NB4 (cell line): ENCODE measurements at regions not wholly inside any gene's neighbourhood (a gene's known extent, or its start where the extent isn't known, plus 50 kb on each side); places are given as distances from the start of the nearest gene placed in this dataset.
"Not testable (repeated sequence)": the region's sequence is repeated elsewhere in the genome, so short reads cannot be mapped to it uniquely, and the experiment has no call there.

Source experiments
- DNase-seq: peaks from one replicate; pipeline ENCODE4 v3.0.0; 2010; ENCODE audit warnings: low read depth
- H3K4me3 ChIP-seq: one replicate; pipeline ENCODE4 v1.5.1; 2011; ENCODE audit warnings: mild to moderate bottlenecking, low read depth, low read length, moderate library complexity
- CTCF ChIP-seq: IDR thresholded peaks from one replicate; pipeline ENCODE4 v1.5.1; 2012; ENCODE audit warnings: low read depth, low read length
- MYC ChIP-seq: IDR thresholded peaks from 2 replicates; pipeline ENCODE4 v1.6.1; 2011; ENCODE audit warnings: low read depth, low read length
- POLR2A ChIP-seq: IDR thresholded peaks from 2 replicates; pipeline ENCODE4 v1.6.1; 2011; ENCODE audit warnings: mild to moderate bottlenecking; ENCODE audit not compliant: insufficient read length; ENCODE audit errors: extremely low read depth
- TF ChIP-seq, protein P1 (sequence below): IDR thresholded peaks from 2 replicates; pipeline ENCODE4 v1.6.1; 2011; ENCODE audit warnings: low read depth, low read length

DNA sequence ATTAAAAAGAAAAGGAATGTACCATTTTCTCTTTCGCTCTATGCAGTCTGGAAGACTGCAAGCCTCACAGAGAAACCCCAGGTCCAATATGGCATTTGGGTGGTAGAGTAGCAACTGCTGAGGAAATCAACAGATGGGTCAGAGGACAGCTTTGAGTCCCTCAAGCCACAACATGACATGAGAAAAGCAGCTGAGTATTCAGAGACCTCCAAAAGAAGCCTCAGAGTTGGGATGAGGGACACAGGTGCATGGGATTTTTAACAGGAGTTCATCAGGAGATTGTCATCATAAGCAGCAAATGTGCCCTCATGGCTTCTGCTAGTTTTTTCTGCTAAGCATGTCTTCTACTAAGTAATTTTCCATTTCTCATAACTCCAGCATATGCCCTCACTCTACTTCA, 111.6 kb downstream of the BLID start:
- no peak for TF ChIP-seq POLR2A
- no peak for TF ChIP-seq CTCF
- TF ChIP-seq MYC, result no peak
- TF ChIP-seq, protein P1, sequence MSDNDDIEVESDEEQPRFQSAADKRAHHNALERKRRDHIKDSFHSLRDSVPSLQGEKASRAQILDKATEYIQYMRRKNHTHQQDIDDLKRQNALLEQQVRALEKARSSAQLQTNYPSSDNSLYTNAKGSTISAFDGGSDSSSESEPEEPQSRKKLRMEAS, result no peak
- no peak for DNase-seq
- no peak overlapping the region for H3K4me3 ChIP-seq

DNA sequence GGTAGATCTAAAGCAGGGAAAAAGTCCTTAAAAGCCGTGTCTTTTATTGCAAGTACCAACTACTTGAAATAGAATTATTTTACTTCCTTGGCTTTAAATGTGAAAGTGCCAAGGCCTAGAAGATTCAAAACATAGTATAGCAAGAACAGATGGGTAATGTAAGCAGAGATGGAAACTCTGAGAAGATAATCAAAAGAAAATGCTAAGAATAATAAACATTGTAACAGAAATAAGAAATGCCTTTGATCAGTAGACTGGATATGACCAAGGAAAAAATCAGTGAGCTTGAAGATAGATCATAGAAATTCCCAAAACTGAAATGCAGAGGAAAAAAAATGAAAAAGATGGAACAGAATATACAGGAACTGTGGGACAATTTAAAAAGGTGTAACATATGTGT, 113.1 kb downstream of the BLID start:
- H3K4me3 ChIP-seq, result no peak overlapping the region
- TF ChIP-seq CTCF (no peak), MYC (no peak), POLR2A (no peak)
- TF ChIP-seq, protein P1, result no peak
- DNase-seq, result no peak

DNA sequence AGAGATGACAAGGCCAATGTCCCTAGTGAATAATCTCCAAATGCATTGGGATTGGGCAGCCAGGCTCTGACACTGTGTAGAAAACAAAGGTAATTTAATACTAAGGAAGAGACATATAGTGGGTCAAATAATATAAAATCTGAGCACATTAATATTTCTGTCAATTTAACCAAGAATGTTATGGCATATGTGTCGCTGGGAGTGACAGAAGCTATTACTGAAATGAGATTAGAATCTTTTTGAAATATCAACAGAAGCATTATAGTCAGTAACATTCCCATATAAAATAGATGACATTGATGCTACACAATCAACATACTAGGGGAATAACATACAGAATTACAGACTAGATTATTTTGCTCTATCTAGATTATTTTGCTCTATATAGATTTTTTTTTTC, 114.0 kb downstream of the BLID start:
- TF ChIP-seq MYC (no peak), POLR2A (no peak), CTCF (no peak)
- TF ChIP-seq, protein P1, result no peak
- H3K4me3 ChIP-seq, result no peak overlapping the region
- no peak for DNase-seq

DNA sequence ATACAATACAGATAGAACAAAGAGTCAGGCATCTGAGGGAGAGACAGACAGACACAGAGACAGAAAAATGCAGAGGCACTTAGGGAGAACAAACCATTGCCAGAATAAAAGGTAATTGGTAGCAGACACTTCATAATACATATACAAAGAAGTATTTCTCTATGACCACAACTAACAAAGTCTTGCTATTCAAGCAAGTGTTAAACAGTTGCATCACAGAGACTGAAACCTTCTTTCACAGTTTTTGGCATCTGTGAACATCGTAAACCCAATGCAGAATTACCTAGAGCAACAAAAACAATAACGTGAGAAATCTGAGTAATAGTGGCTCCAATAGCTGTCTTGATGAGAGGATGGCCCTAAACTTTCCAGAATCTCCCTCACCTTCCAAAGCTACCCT, 116.4 kb downstream of the BLID start:
- TF ChIP-seq MYC (no peak), CTCF (no peak), POLR2A (no peak)
- TF ChIP-seq, protein P1, result no peak
- no peak overlapping the region for H3K4me3 ChIP-seq
- no peak for DNase-seq

DNA sequence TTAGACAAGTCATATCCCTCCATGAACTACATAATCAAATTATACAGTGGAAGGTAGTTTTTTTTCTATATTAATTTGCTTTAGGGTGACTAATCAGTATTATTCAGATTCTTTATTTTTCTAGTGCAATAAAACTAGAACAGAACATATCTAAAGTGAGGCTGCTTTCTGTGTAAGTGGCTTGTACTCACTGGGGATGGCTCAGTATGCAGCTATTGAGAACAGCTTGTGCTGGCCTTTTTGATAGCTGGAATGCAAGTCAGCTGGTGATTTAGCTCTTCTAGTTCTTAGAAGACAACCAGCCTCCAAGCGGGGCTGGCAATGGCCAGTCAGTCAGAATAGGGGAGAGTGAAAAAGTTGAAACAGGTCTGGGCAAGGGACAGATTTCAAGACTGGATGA, 119.4 kb downstream of the BLID start:
- TF ChIP-seq MYC (no peak), POLR2A (no peak), CTCF (no peak)
- TF ChIP-seq, protein P1, result no peak
- no peak overlapping the region for H3K4me3 ChIP-seq
- DNase-seq, result no peak

DNA sequence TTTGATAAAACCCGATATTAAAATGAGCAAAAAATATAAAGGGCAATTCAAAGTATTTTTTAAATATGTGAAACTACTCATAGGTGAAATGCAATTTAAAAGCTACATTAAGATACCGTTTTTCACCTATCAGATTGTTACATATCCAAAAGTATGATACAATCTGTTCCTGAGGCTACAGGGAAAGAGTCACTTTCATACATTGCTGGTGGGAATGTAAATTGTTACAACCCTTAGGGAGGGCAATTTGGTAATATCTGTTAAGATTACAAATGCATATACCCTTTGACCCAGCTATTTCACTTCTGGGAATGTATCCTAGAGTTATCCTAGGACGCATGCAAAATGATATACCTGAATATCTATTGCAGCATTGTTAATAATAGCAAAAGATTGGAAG, 132.1 kb downstream of the BLID start:
- no peak overlapping the region for H3K4me3 ChIP-seq
- TF ChIP-seq, protein P1, result no peak
- TF ChIP-seq CTCF, result no peak
- no peak for TF ChIP-seq POLR2A
- no peak for TF ChIP-seq MYC
- DNase-seq, result no peak

DNA sequence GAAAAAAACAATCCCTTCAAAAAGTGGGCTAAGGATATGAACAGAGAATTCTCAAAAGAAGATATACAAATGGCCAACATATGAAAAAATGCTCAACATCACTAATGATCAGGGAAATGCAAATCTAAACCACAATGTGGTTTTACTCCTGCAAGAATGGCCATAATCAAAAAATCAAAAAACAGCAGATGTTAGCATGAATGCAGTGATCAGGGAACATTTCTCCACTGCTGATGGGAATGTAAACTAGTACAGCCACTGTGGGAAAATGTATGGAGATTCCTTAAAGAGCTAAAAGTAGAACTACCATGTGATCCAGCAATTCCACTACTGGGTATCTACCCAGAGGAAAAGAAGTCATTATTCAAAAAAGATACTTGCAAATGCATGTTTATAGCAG, 138.1 kb downstream of the BLID start:
- not testable (repeated sequence) for DNase-seq

More for the DNA sequence above, 138.1 kb downstream of the BLID start:
- not testable (repeated sequence) for H3K4me3 ChIP-seq
